Inflammatory macrophage treated with lipopolysaccharide for 4 hours (primary cell): ENCODE measurements at regions not wholly inside any gene's neighbourhood (a gene's known extent, or its start where the extent isn't known, plus 50 kb on each side); places are given as distances from the start of the nearest gene placed in this dataset.

ENCODE experiments used
- DNase-seq: peaks from one replicate; pipeline ENCODE4 v3.0.0-alpha.2; 2020

- DNase-seq = no peak
Observed at GRCh38 chr18:71689416-71690160, 854.6 kb downstream of the CBLN2 start.

- DNase-seq = no peak
Observed at GRCh38 chr18:71682591-71682990, 861.6 kb downstream of the CBLN2 start.

GRCh38 chr18:71678144-71678543 lies 866.0 kb downstream of the CBLN2 start:
- DNase-seq = no peak

- DNase-seq = no peak
Observed at GRCh38 chr18:71673954-71674353, 870.2 kb downstream of the CBLN2 start.

- no peak for DNase-seq
Observed at GRCh38 chr18:71673498-71673897, 870.6 kb downstream of the CBLN2 start.

GRCh38 chr18:71666481-71666880 lies 877.7 kb downstream of the CBLN2 start:
- DNase-seq = no peak

- DNase-seq = no peak
Observed at GRCh38 chr18:71665131-71665530, 879.0 kb downstream of the CBLN2 start.

GRCh38 chr18:71643822-71644221 lies 900.3 kb downstream of the CBLN2 start:
- DNase-seq = no peak

- no peak for DNase-seq
Observed at GRCh38 chr18:71630696-71631095, 913.4 kb downstream of the CBLN2 start.

GRCh38 chr18:71625556-71626090 lies 918.5 kb downstream of the CBLN2 start:
- DNase-seq = no peak

GRCh38 chr18:71598374-71598773 lies 945.8 kb downstream of the CBLN2 start:
- no peak for DNase-seq

- DNase-seq = no peak
Observed at GRCh38 chr18:71597219-71597618, 946.9 kb downstream of the CBLN2 start.

GRCh38 chr18:71583252-71583651 lies 960.9 kb downstream of the CBLN2 start:
- no peak for DNase-seq

- no peak for DNase-seq
Observed at GRCh38 chr18:71554686-71555085, 989.5 kb downstream of the CBLN2 start.

- no peak for DNase-seq
Observed at GRCh38 chr18:71541643-71542042, 1002.5 kb downstream of the CBLN2 start.

GRCh38 chr18:71529703-71530303 lies 1014.3 kb downstream of the CBLN2 start:
- no peak for DNase-seq

- no peak for DNase-seq
Observed at GRCh38 chr18:71523483-71524435, 1020.4 kb downstream of the CBLN2 start.

- no peak for DNase-seq
Observed at GRCh38 chr18:71505526-71505925, 1038.6 kb downstream of the CBLN2 start.

- no peak for DNase-seq
Observed at GRCh38 chr18:71503222-71503621, 1040.9 kb downstream of the CBLN2 start.

- no peak for DNase-seq
Observed at GRCh38 chr18:71485611-71486010, 1058.5 kb downstream of the CBLN2 start.

- DNase-seq = no peak
Observed at GRCh38 chr18:71471963-71472725, 1072.0 kb downstream of the CBLN2 start.

- no peak for DNase-seq
Observed at GRCh38 chr18:71456206-71456605, 1087.9 kb downstream of the CBLN2 start.

- no peak for DNase-seq
Observed at GRCh38 chr18:71450257-71450656, 1093.9 kb downstream of the CBLN2 start.
